ENCODE measurements at regions not wholly inside any gene's neighbourhood (a gene's known extent, or its start where the extent isn't known, plus 50 kb on each side); places are given as distances from the start of the nearest gene placed in this dataset.

GRCh38 chr13:48906200-48906599, 69.5 kb upstream of the FNDC3A start (continued):
- TF ChIP-seq BRCA1 (IDR thresholded peaks at IDR 0.05; ENCODE audit: low read depth, low read length) (no peak), GTF2F1 (IDR thresholded peaks at IDR 0.05; ENCODE audit: borderline replicate concordance, low read depth, low read length) (no peak), ATF3 (IDR thresholded peaks at IDR 0.05; ENCODE audit: insufficient read depth, low read depth, low read length) (no peak), POLR2A (IDR thresholded peaks at IDR 0.05; ENCODE audit: control extremely low read depth in 1 of 2, low read depth in 2 of 2, low read length in 2 of 2) (no peak), CBX5 (IDR thresholded peaks at IDR 0.05; ENCODE audit: low read depth, low read length) (no peak)
